ENCODE measurements at regions not wholly inside any gene's neighbourhood (a gene's known extent, or its start where the extent isn't known, plus 50 kb on each side); places are given as distances from the start of the nearest gene placed in this dataset.

- Mint-ChIP-seq H3K4me1 (ENCODE audit: low read depth) (no peaks in the 10 kb centered on the region), H3K27me3 (ENCODE audit: low read depth) (peaks cover 16% of the 10 kb centered on the region), H3K36me3 (ENCODE audit: low read depth) (no peaks in the 10 kb centered on the region), H3K9me3 (no peaks in the 10 kb centered on the region), H3K27ac (no peak overlapping the region), H3K4me3 (no peak overlapping the region)
Measured at GRCh38 chr9:78383130-78383529, 86.2 kb downstream of the PSAT1 start.

DNA sequence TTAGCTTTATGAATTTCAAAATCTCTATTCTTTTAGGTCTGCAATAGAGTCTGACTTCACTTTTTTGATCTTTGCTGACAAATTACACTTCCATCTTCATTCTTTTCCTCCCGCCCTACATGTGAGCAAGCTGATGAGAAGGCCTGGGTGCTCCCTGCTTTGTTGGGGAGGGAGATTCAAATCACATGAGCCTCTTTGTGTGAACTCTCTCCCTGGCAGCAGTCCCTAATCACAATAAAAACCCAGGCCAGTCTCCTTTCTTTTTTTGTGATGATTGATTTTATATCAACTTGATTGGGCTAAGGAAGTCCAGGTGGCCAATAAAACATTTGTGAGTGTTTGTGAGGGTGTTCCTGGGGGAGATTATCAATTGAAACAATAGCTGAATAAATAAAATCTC, 89.4 kb downstream of the PSAT1 start:
- no peak overlapping the region for H3K27ac Mint-ChIP-seq
- H3K4me1 Mint-ChIP-seq (ENCODE audit: low read depth) = no peaks in the 10 kb centered on the region
- no peaks in the 10 kb centered on the region for H3K9me3 Mint-ChIP-seq
- no peak overlapping the region for H3K4me3 Mint-ChIP-seq
- H3K36me3 Mint-ChIP-seq (ENCODE audit: low read depth) = no peaks in the 10 kb centered on the region
- H3K27me3 Mint-ChIP-seq (ENCODE audit: low read depth) = no peaks in the 10 kb centered on the region

- Mint-ChIP-seq H3K27ac (no peak overlapping the region), H3K9me3 (no peaks in the 10 kb centered on the region), H3K4me1 (ENCODE audit: low read depth) (no peaks in the 10 kb centered on the region), H3K4me3 (no peak overlapping the region), H3K27me3 (ENCODE audit: low read depth) (no peaks in the 10 kb centered on the region), H3K36me3 (ENCODE audit: low read depth) (no peaks in the 10 kb centered on the region)
Measured at GRCh38 chr9:78386773-78387172, 89.8 kb downstream of the PSAT1 start.

GRCh38 chr9:78393340-78393739, 96.4 kb downstream of the PSAT1 start:
- H3K4me3 Mint-ChIP-seq = no peak overlapping the region
- no peaks in the 10 kb centered on the region for H3K36me3 Mint-ChIP-seq (ENCODE audit: low read depth)
- peaks cover 8% of the 10 kb centered on the region for H3K27me3 Mint-ChIP-seq (ENCODE audit: low read depth)
- no peak overlapping the region for H3K27ac Mint-ChIP-seq
- H3K4me1 Mint-ChIP-seq (ENCODE audit: low read depth) = no peaks in the 10 kb centered on the region
- peaks cover 11% of the 10 kb centered on the region for H3K9me3 Mint-ChIP-seq

- Mint-ChIP-seq H3K36me3 (ENCODE audit: low read depth) (no peaks in the 10 kb centered on the region), H3K4me1 (ENCODE audit: low read depth) (no peaks in the 10 kb centered on the region), H3K27ac (no peak overlapping the region), H3K9me3 (peaks cover 11% of the 10 kb centered on the region), H3K4me3 (no peak overlapping the region), H3K27me3 (ENCODE audit: low read depth) (peaks cover 8% of the 10 kb centered on the region)
Measured at GRCh38 chr9:78393932-78394331, 97.0 kb downstream of the PSAT1 start.

GRCh38 chr9:78396087-78396486, 99.2 kb downstream of the PSAT1 start:
- H3K9me3 Mint-ChIP-seq = peaks cover 11% of the 10 kb centered on the region
- no peak overlapping the region for H3K27ac Mint-ChIP-seq
- no peak overlapping the region for H3K4me3 Mint-ChIP-seq
- no peaks in the 10 kb centered on the region for H3K4me1 Mint-ChIP-seq (ENCODE audit: low read depth)
- no peaks in the 10 kb centered on the region for H3K36me3 Mint-ChIP-seq (ENCODE audit: low read depth)
- peaks cover 8% of the 10 kb centered on the region for H3K27me3 Mint-ChIP-seq (ENCODE audit: low read depth)

GRCh38 chr9:78397045-78397444, 100.1 kb downstream of the PSAT1 start:
- Mint-ChIP-seq H3K36me3 (ENCODE audit: low read depth) (no peaks in the 10 kb centered on the region), H3K27me3 (ENCODE audit: low read depth) (peaks cover 8% of the 10 kb centered on the region), H3K4me3 (no peak overlapping the region), H3K4me1 (ENCODE audit: low read depth) (no peaks in the 10 kb centered on the region), H3K9me3 (peaks cover 11% of the 10 kb centered on the region), H3K27ac (no peak overlapping the region)

- Mint-ChIP-seq H3K4me3 (no peak overlapping the region), H3K27me3 (ENCODE audit: low read depth) (peaks cover 8% of the 10 kb centered on the region), H3K4me1 (ENCODE audit: low read depth) (no peaks in the 10 kb centered on the region), H3K9me3 (peaks cover 11% of the 10 kb centered on the region), H3K27ac (no peak overlapping the region), H3K36me3 (ENCODE audit: low read depth) (no peaks in the 10 kb centered on the region)
Measured at GRCh38 chr9:78397454-78397853, 100.5 kb downstream of the PSAT1 start.

GRCh38 chr9:78399153-78399552, 102.2 kb downstream of the PSAT1 start:
- no peak overlapping the region for H3K27ac Mint-ChIP-seq
- peaks cover 4% of the 10 kb centered on the region for H3K27me3 Mint-ChIP-seq (ENCODE audit: low read depth)
- H3K9me3 Mint-ChIP-seq = peaks cover 11% of the 10 kb centered on the region
- no peaks in the 10 kb centered on the region for H3K36me3 Mint-ChIP-seq (ENCODE audit: low read depth)
- H3K4me1 Mint-ChIP-seq (ENCODE audit: low read depth) = no peaks in the 10 kb centered on the region
- no peak overlapping the region for H3K4me3 Mint-ChIP-seq

DNA sequence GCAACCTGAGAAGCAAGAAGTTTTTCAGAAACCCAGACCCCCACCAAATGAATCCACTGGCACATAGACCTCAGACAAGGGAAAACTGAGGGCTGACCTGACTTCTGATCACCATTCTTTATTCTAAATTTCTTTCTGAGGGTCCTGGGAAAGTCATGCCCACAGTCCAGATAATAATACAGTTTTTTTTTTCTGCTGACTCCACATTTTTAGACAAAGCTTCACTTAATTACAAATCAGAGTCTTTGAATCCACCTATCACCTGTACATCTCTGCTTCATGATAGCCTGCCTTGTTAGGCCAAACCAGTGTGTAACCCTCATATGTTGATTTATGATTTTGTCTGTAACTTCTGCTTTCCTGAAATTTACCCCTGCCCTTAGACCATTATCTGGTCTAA, 103.6 kb downstream of the PSAT1 start:
- no peak overlapping the region for H3K27ac Mint-ChIP-seq

DNA sequence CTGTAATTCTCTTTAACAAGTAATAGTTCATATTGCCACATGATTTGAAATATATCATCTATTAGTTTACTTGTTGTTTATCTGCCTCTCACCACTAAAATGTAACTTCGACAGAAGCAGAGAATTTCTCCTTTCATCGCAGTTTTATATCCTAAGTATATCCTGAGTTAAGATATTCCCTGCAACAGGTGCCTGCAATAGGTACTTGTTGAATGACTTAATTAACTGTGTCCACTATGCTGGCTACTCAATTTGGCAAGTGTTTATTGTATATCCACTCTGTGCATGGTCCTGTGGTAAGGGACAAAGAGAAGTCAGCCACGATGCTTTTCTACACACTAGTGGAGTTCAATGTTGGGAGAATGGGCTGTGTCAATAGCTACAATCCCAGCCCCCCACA, 108.5 kb downstream of the PSAT1 start:
- H3K9me3 Mint-ChIP-seq = no peaks in the 10 kb centered on the region
- no peaks in the 10 kb centered on the region for H3K4me1 Mint-ChIP-seq (ENCODE audit: low read depth)
- H3K27ac Mint-ChIP-seq = no peak overlapping the region
- no peaks in the 10 kb centered on the region for H3K36me3 Mint-ChIP-seq (ENCODE audit: low read depth)
- H3K4me3 Mint-ChIP-seq = no peak overlapping the region
- H3K27me3 Mint-ChIP-seq (ENCODE audit: low read depth) = no peaks in the 10 kb centered on the region

More for the DNA sequence above, 103.6 kb downstream of the PSAT1 start:
- H3K27me3 Mint-ChIP-seq (ENCODE audit: low read depth) = peaks cover 4% of the 10 kb centered on the region
- H3K4me3 Mint-ChIP-seq = no peak overlapping the region
- H3K36me3 Mint-ChIP-seq (ENCODE audit: low read depth) = no peaks in the 10 kb centered on the region
- H3K9me3 Mint-ChIP-seq = peaks cover 6% of the 10 kb centered on the region
- H3K4me1 Mint-ChIP-seq (ENCODE audit: low read depth) = no peaks in the 10 kb centered on the region

GRCh38 chr9:78406146-78406545, 109.2 kb downstream of the PSAT1 start:
- Mint-ChIP-seq H3K4me3 (no peak overlapping the region), H3K36me3 (ENCODE audit: low read depth) (no peaks in the 10 kb centered on the region), H3K27me3 (ENCODE audit: low read depth) (no peaks in the 10 kb centered on the region), H3K4me1 (ENCODE audit: low read depth) (no peaks in the 10 kb centered on the region), H3K9me3 (no peaks in the 10 kb centered on the region), H3K27ac (no peak overlapping the region)

- no peaks in the 10 kb centered on the region for H3K9me3 Mint-ChIP-seq
- H3K27me3 Mint-ChIP-seq (ENCODE audit: low read depth) = no peaks in the 10 kb centered on the region
- no peaks in the 10 kb centered on the region for H3K36me3 Mint-ChIP-seq (ENCODE audit: low read depth)
- no peak overlapping the region for H3K27ac Mint-ChIP-seq
- no peak overlapping the region for H3K4me3 Mint-ChIP-seq
- H3K4me1 Mint-ChIP-seq (ENCODE audit: low read depth) = no peaks in the 10 kb centered on the region
Measured at GRCh38 chr9:78406933-78407332, 110.0 kb downstream of the PSAT1 start.

- H3K27ac Mint-ChIP-seq = no peak overlapping the region
- no peak overlapping the region for H3K4me3 Mint-ChIP-seq
- H3K36me3 Mint-ChIP-seq (ENCODE audit: low read depth) = no peaks in the 10 kb centered on the region
- H3K9me3 Mint-ChIP-seq = no peaks in the 10 kb centered on the region
- no peaks in the 10 kb centered on the region for H3K27me3 Mint-ChIP-seq (ENCODE audit: low read depth)
- no peaks in the 10 kb centered on the region for H3K4me1 Mint-ChIP-seq (ENCODE audit: low read depth)
Measured at GRCh38 chr9:78407636-78408312, 110.8 kb downstream of the PSAT1 start.

- H3K4me1 Mint-ChIP-seq (ENCODE audit: low read depth) = no peaks in the 10 kb centered on the region
- H3K9me3 Mint-ChIP-seq = no peaks in the 10 kb centered on the region
- H3K27ac Mint-ChIP-seq = no peak overlapping the region
- no peaks in the 10 kb centered on the region for H3K36me3 Mint-ChIP-seq (ENCODE audit: low read depth)
- H3K27me3 Mint-ChIP-seq (ENCODE audit: low read depth) = no peaks in the 10 kb centered on the region
- H3K4me3 Mint-ChIP-seq = no peak overlapping the region
Measured at GRCh38 chr9:78408388-78408787, 111.5 kb downstream of the PSAT1 start.

Data from T-helper 1 cell treated with Interleukin-12 subunit alpha and Interleukin-12 subunit beta and Interleukin-4 antibody, amounts not matched to agents 30 μg/mL and 1 μg/mL, for 36 hours (primary cell).